ENCODE measurements at regions not wholly inside any gene's neighbourhood (a gene's known extent, or its start where the extent isn't known, plus 50 kb on each side); places are given as distances from the start of the nearest gene placed in this dataset.
"Not testable (repeated sequence)": the region's sequence is repeated elsewhere in the genome, so short reads cannot be mapped to it uniquely, and the experiment has no call there.

GRCh38 chr18:60202708-60203107 is 169.9 kb downstream of the MC4R start:
- DNase-seq (ENCODE audit: low spot score): no peak

GRCh38 chr18:60200558-60200957 is 172.0 kb downstream of the MC4R start:
- no peak for DNase-seq (ENCODE audit: low spot score)

DNA sequence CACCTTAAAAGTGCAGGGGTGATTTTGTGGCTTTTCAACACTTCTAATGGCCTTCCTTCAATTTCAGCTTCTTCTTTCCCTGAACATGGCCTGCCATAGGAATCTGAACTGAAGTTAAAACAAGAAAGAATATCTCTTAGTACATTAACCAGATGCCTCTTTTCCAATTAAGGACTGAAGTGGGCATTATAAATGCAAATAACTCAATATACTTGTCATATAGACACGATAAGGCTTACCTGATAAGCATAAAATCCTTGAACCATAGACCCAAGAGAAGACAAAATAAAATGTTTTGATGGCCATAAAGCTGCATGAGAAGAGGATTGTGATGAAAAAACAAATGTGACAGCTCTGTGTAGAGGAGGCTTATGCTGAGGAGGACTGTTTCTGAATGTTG is 173.1 kb downstream of the MC4R start:
- DNase-seq (ENCODE audit: low spot score): no peak

DNA sequence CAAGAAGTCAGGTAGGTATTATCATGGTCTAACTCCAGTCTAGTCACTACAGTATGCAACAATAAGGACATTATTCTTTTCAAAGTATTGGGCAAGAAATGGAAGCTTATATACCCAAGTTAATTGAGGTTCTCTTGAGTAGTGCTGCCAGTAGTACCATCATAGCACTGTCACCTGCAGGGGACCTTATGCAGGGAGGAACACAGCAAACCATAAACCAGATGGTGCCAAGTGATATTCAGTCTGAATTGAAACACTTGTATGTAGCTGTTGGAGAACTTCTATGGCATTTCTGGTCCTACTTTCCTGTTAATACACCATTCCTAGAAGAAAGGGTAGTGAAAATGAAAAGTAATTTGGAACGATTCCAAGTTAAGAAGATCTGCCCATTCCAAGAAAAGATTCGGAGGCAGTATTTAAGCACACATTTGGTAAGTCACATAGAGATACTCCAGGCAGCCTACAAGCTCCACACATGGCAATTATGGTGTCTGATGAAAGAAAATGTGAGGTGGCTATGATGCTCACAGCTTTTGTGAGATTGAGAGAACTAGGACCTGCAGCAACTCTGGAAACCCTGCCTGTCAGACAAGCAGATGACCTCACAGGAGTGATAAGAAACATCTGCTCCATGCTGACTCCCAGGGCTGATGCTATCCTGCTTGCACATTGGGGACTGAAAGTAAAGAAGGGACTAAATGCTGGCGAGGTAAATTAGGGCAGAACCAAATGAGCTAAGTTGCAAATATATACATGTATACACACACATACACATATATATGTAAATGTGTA is 174.7 kb downstream of the MC4R start:
- DNase-seq (ENCODE audit: low spot score): no peak

GRCh38 chr18:60196836-60197606 is 175.6 kb downstream of the MC4R start:
- DNase-seq (ENCODE audit: low spot score): no peak

DNA sequence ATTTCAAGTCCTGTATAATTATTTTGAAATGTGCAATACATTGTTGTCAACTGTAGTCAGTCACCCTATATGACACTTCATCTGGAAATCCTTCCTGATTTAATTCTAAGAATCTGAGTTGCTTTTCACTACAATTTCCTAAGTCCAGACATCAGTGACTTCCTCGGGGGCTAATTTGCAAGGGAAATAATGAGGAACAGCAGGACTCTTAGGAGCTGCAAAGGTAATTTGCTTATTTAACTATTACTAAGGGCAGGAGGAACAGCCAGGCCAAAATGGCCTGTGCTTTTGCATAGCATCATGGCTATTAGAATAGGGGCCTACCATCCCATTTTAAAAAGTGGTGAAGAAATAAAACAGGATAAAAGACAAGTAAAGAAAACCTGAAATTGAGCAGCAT is 178.8 kb downstream of the MC4R start:
- DNase-seq (ENCODE audit: low spot score): no peak

DNA sequence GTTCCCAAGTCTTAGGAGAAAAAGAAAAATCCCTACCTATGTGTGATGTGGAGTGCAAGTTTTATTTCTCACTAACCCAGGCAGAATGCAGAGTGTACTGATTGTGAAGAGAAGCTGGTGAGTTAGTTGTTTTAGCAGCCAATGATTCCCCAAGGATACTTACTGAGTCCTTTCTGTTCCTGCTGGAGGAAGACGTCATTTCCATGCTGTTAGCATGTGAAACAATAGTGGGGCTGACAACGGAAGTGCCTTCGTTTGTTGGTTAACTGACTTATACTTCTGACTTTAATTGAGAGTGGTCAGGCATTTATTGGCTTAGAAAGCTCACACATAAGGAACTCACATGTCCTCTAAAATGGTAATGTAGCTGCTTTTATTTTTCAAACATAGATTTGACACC is 180.6 kb downstream of the MC4R start:
- no peak for DNase-seq (ENCODE audit: low spot score)

GRCh38 chr18:60189856-60190255 is 182.7 kb downstream of the MC4R start:
- DNase-seq (ENCODE audit: low spot score): no peak

DNA sequence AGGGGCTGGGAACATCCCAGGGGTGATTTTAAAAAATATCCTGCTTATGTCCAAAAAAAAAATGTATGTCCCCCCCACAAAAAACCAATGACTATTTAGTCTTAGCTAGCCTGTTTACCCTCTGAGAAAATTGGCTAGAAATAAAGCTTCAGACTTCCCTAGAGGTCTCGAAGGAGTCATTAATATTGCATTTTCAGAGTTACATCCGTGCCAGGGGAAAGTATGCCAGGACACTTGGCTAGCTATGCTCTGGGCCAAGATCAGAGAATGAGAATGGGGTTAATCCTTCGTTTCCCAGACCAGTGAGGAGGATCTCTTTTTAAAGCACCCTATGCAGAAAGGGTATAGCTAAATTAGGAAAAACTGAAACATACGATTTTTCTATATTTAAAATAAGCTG is 183.6 kb downstream of the MC4R start:
- no peak for DNase-seq (ENCODE audit: low spot score)

- no peak for DNase-seq (ENCODE audit: low spot score)
Measured at GRCh38 chr18:60182223-60182622, 190.4 kb downstream of the MC4R start.

- no peak for DNase-seq (ENCODE audit: low spot score)
Measured at GRCh38 chr18:60180671-60181070, 191.9 kb downstream of the MC4R start.

GRCh38 chr18:60178224-60178623 is 194.4 kb downstream of the MC4R start:
- DNase-seq (ENCODE audit: low spot score): not testable (repeated sequence)

DNA sequence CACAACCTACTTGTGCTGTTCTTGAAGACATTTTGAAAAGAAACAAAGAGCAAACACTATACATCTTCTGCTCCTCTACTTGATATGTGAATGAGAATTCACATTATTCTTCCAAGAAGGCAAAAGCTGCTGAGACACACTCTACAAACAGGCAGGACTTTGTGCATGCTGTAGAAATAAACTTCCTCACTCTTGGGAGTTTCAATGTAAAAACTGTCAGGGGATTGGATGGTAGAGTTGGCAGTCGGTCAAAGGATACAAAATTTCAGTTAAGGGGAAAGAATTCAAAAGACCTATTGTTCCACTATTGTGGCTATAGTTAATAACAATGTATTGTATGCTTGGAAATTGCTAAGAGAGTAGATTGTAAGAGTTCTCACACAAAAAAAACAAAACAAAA is 196.3 kb downstream of the MC4R start:
- DNase-seq (ENCODE audit: low spot score): no peak

DNA sequence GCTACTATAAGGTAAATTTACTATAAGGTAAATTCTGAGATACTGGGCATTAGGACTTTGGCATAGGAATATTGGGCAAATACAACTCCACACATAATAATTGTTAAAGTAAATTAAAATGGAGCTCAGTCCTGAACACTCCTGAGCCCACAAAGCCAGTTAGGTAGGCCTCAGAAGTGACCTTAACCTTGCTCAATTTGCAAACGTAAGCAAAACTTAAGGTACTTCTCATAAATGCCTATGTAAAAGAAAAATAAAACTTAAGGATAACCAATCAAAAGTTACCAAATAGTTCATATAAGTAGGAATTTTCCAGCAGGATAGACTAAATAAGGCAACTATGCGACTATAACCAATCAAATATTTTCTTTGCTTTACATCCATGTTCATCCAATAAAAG is 197.7 kb downstream of the MC4R start:
- DNase-seq (ENCODE audit: low spot score): no peak

- DNase-seq (ENCODE audit: low spot score): no peak
Measured at GRCh38 chr18:60172030-60172429, 200.5 kb downstream of the MC4R start.

DNA sequence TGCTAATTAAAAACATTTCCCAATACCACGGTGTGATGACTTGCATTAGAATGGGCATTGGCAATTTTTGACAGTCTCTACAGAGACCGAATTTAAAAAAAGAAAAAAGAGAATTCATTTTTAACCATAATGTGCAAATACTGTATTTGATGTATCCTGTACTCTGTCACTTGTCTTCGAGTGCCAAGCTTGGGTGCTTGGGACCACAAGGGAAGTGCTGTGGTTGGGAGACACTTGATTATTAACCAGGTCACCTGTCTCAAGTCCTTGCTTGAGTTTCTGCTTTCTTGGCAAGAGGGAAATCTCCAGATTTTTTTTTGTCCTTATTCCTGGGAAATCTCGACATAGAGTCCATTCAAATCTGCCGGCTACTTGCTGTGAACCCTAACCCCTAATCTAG is 209.0 kb downstream of the MC4R start:
- DNase-seq (ENCODE audit: low spot score): no peak

- DNase-seq (ENCODE audit: low spot score): no peak
Measured at GRCh38 chr18:60162388-60162787, 210.2 kb downstream of the MC4R start.

GRCh38 chr18:60157810-60158209 is 214.8 kb downstream of the MC4R start:
- DNase-seq (ENCODE audit: low spot score): no peak

- DNase-seq (ENCODE audit: low spot score): no peak
Measured at GRCh38 chr18:60153376-60153775, 219.2 kb downstream of the MC4R start.

DNA sequence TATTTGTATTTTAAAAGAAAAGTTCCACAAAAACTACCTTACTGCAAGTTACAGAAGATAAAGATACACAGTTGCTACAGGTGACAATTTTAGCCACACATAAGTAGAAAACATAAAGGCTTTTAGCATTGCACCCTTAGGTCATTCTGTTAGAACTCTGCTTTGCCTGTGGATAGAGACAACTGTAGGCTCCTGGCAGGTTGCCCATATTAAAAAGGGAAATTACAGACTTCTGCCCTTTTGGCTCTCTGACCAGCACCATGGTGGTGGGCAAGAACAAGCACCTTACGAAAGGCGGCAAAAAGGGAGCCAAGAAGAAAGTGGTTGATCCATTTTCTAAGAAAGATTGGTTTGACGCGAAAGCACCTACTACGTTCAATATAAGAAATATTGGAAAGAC is 223.3 kb downstream of the MC4R start:
- no peak for DNase-seq (ENCODE audit: low spot score)

GRCh38 chr18:60147323-60147722 is 225.3 kb downstream of the MC4R start:
- no peak for DNase-seq (ENCODE audit: low spot score)

DNA sequence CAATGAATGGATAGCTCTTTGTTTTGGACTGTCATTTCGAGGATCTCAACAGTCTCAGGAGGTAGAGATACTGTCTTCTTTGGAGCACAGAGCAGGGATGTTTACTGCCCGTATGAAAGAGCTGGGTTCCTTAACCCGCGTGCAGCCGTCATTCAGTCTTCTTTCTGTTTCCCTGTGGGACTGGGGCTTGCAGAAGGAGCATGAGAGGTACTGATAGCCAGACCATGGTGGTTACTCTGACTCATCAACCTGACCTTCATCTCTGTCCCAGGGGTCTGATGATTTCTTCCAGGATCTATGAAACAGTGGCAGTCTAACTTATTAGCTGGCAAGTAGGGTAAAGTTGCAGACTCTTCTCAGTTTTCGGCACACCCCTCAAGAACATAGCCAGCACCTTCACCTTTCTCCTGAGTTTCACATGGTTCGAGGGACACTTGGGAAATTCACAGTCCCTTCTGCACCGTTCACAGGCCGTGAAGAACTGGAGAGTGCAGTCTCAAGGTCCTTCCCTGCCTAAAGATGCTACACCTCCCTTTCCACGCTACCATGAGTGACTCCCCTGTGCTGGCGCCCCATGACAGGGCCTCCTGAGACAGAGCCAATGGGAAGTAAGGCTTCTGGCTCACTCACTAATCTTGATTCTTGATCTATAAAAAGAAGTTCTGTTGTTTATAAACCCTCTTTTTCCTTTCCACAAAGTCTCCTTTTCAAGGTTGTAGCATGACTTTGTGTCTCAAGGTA is 226.2 kb downstream of the MC4R start:
- DNase-seq (ENCODE audit: low spot score): no peak

DNA sequence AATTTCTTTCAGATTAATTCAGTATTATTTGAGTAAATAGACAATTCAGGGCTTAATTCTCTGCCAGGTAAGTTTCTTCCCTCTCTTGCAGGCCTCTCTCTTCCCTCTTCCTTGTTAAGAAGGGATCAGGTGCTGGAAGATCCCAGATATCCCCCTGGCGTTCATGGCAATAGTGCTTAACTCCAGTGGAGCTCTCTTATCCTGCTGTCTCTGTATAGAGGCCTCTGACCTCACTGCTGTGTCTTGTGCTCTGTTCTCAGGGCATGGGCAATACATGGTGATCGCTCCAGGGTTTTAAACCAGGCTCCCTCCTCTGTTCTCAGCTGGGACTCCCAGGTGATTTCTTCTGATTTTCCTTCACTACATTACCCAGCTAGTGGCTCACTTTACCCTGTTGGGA is 226.8 kb downstream of the MC4R start:
- no peak for DNase-seq (ENCODE audit: low spot score)
